CD14-positive monocyte (primary cell): ENCODE measurements at regions not wholly inside any gene's neighbourhood (a gene's known extent, or its start where the extent isn't known, plus 50 kb on each side); places are given as distances from the start of the nearest gene placed in this dataset.

Experiments used
- DNase-seq, 3 donors: peaks; one replicate each; pipeline ENCODE4 v3.0.0-alpha.2; 2011 to 2022
- H2AFZ ChIP-seq: 2 replicates; pipeline ENCODE4 v1.6.0; 2012; ENCODE audit warnings: mild to moderate bottlenecking, low read depth, low read length, inconsistent platforms; ENCODE audit not compliant: insufficient read depth, poor library complexity, severe bottlenecking
- H3K27ac ChIP-seq, 2 donors: 1 replicate in 1 of 2; 2 replicates in 1 of 2; pipeline ENCODE4 v1.5.1; 2012 to 2013; ENCODE audit warnings: low read length in 2 of 2, control low read depth in 1 of 2, inconsistent platforms in 1 of 2, low read depth in 1 of 2, mild to moderate bottlenecking in 1 of 2
- H3K27me3 ChIP-seq, 2 donors: one replicate each; pipeline versions ENCODE4 v1.6.0 to v1.6.1; 2011 to 2013; ENCODE audit warnings: low read length in 2 of 2; ENCODE audit not compliant: control insufficient read depth in 2 of 2, insufficient read depth in 2 of 2
- H3K36me3 ChIP-seq, 2 donors: replicated peaks in 1 of 2; 1 replicate in 1 of 2; 2 replicates in 1 of 2; pipeline versions ENCODE4 v1.5.1 to v1.6.1; 2012 to 2013; ENCODE audit warnings: low read length in 2 of 2, control low read depth in 1 of 2, inconsistent platforms in 1 of 2, mild to moderate bottlenecking in 1 of 2; ENCODE audit not compliant: insufficient read depth in 2 of 2, control insufficient read depth in 1 of 2
- H3K4me1 ChIP-seq, 2 donors: 1 replicate in 1 of 2; 2 replicates in 1 of 2; pipeline versions ENCODE4 v1.5.1 to v1.6.1; 2012 to 2013; ENCODE audit warnings: low read length in 2 of 2, control low read depth in 1 of 2, inconsistent platforms in 1 of 2, mild to moderate bottlenecking in 1 of 2, moderate library complexity in 1 of 2; ENCODE audit not compliant: insufficient read depth in 2 of 2, control insufficient read depth in 1 of 2
- H3K4me2 ChIP-seq: replicated peaks from 2 replicates; pipeline ENCODE3; 2012; ENCODE audit warnings: low read length, moderate library complexity, mild to moderate bottlenecking; ENCODE audit not compliant: poor library complexity, severe bottlenecking; ENCODE audit errors: extremely low read depth
- H3K4me3 ChIP-seq, 3 experiments: fragments of 200-600 bp in 1 of 3; sonication (generic) in 1 of 3; replicated peaks in 1 of 3; 1 replicate in 2 of 3; 2 replicates in 1 of 3; pipeline ENCODE4 v1.5.1; 2011 to 2013; ENCODE audit warnings: low read length in 3 of 3, mild to moderate bottlenecking in 3 of 3, control low read depth in 2 of 3, low read depth in 2 of 3, inconsistent platforms in 1 of 3, moderate library complexity in 1 of 3
- H3K79me2 ChIP-seq: 2 replicates; pipeline ENCODE4 v1.6.0; 2012; ENCODE audit warnings: mild to moderate bottlenecking, control low read depth, inconsistent platforms, low read length, moderate library complexity; ENCODE audit not compliant: insufficient read depth
- H3K9ac ChIP-seq: 2 replicates; pipeline ENCODE4 v1.6.0; 2017; ENCODE audit warnings: low read length, mild to moderate bottlenecking; ENCODE audit not compliant: insufficient read depth, poor library complexity, severe bottlenecking
- H3K9me3 ChIP-seq, 2 donors: replicated peaks in 1 of 2; 1 replicate in 1 of 2; 2 replicates in 1 of 2; pipeline versions ENCODE4 v1.5.1 to v1.6.1; 2012 to 2013; ENCODE audit warnings: low read length in 2 of 2, control low read depth in 1 of 2; ENCODE audit not compliant: control insufficient read depth in 1 of 2, insufficient read depth in 1 of 2
- H4K20me1 ChIP-seq: 2 replicates; pipeline ENCODE4 v1.6.0; 2012; ENCODE audit warnings: mild to moderate bottlenecking, low read length, control low read depth, moderate library complexity; ENCODE audit not compliant: insufficient read depth
- H3K27ac Mint-ChIP-seq, 7 donors: one replicate each; pipeline ENCODE4 v1.8.0; 2020; ENCODE audit warnings: mild to moderate bottlenecking in 7 of 7, mixed read lengths in 7 of 7, moderate library complexity in 6 of 7, inconsistent platforms in 2 of 7
- H3K27me3 Mint-ChIP-seq, 3 donors: one replicate each; pipeline ENCODE4 v1.8.0; 2021 to 2022; ENCODE audit warnings: low read depth in 3 of 3, mild to moderate bottlenecking in 3 of 3, mixed read lengths in 3 of 3, moderate library complexity in 3 of 3, inconsistent platforms in 1 of 3
- H3K36me3 Mint-ChIP-seq, 2 donors: one replicate each; pipeline ENCODE4 v1.8.0; 2020; ENCODE audit warnings: mixed read lengths in 2 of 2, inconsistent platforms in 1 of 2, mild to moderate bottlenecking in 1 of 2
- H3K4me1 Mint-ChIP-seq: one replicate; pipeline ENCODE4 v1.8.0; 2020; ENCODE audit warnings: mild to moderate bottlenecking, mixed read lengths
- H3K4me3 Mint-ChIP-seq, 2 donors: one replicate each; pipeline ENCODE4 v1.8.0; 2020; ENCODE audit warnings: mild to moderate bottlenecking in 2 of 2, mixed read lengths in 2 of 2, moderate library complexity in 1 of 2
- H3K9me3 Mint-ChIP-seq, 7 donors: one replicate each; pipeline ENCODE4 v1.8.0; 2020 to 2022; ENCODE audit warnings: mixed read lengths in 7 of 7, mild to moderate bottlenecking in 6 of 7, moderate library complexity in 6 of 7, inconsistent platforms in 2 of 7
- WGBS: methylation state at CpG from one replicate; pipeline ENCODE4 v1.1.5; 2013; ENCODE audit warnings: missing lambda C conversion rate; ENCODE audit not compliant: insufficient coverage; 5-methylcytosine and 5-hydroxymethylcytosine counted together
- intact Hi-C, 2 donors: fragments of 100-400 bp; cut with micrococcal nuclease; formaldehyde crosslinking; loops; one replicate each; pipeline versions ENCODE4 v1.15.0 to v1.15.1; 2023
- TF ChIP-seq, protein P1 (sequence below): fragments of 200-600 bp; IDR thresholded peaks from one replicate; pipeline ENCODE4 v1.8.0; 2022; ENCODE audit warnings: antibody characterized with exemption, mild to moderate bottlenecking

- H3K27me3 Mint-ChIP-seq, result peaks cover 3 to 13% (median 8%) of the 10 kb centered on the region in 3 donors
- no peaks in the 10 kb centered on the region for H3K36me3 Mint-ChIP-seq
- peaks cover 13% of the 10 kb centered on the region for H3K4me1 Mint-ChIP-seq
- Histone ChIP-seq H3K36me3 (no peaks in the 10 kb centered on the region), H2AFZ (no peak overlapping the region), H3K27ac (no peak overlapping the region), H3K9me3 (no peaks in the 10 kb centered on the region), H3K4me1 (peaks cover 8 to 9% of the 10 kb centered on the region in 2 donors), H3K4me3 (no peak overlapping the region), H3K9ac (no peak overlapping the region), H3K27me3 (peaks cover 4% of the 10 kb centered on the region in 2 donors), H3K4me2 (no peak overlapping the region), H3K79me2 (no peaks in the 10 kb centered on the region), H4K20me1 (no peaks in the 10 kb centered on the region)
- TF ChIP-seq, protein P1, sequence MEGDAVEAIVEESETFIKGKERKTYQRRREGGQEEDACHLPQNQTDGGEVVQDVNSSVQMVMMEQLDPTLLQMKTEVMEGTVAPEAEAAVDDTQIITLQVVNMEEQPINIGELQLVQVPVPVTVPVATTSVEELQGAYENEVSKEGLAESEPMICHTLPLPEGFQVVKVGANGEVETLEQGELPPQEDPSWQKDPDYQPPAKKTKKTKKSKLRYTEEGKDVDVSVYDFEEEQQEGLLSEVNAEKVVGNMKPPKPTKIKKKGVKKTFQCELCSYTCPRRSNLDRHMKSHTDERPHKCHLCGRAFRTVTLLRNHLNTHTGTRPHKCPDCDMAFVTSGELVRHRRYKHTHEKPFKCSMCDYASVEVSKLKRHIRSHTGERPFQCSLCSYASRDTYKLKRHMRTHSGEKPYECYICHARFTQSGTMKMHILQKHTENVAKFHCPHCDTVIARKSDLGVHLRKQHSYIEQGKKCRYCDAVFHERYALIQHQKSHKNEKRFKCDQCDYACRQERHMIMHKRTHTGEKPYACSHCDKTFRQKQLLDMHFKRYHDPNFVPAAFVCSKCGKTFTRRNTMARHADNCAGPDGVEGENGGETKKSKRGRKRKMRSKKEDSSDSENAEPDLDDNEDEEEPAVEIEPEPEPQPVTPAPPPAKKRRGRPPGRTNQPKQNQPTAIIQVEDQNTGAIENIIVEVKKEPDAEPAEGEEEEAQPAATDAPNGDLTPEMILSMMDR, result no peak
- WGBS, result 80% methylated on average over 1 of the region's 3 CpGs
- DNase-seq, result no peak
- peak overlapping the region in 1 of 7 donors; percentile 26 for H3K27ac Mint-ChIP-seq
- intact Hi-C loops, result loop anchor here in 1 of 2 donors (10.0 kb wide), 1 partner anchor 69 kb away; no protein-coding TSS in a partner anchor
- peaks cover 0 to 5% (median 0%) of the 10 kb centered on the region in 7 donors for H3K9me3 Mint-ChIP-seq
- no peak overlapping the region for H3K4me3 Mint-ChIP-seq
These were observed 80.7 kb downstream of the OLIG3 start for GRCh38 chr6:137413482-137413881.

- Histone ChIP-seq H3K9ac (no peak overlapping the region), H3K79me2 (no peaks in the 10 kb centered on the region), H4K20me1 (no peaks in the 10 kb centered on the region), H3K9me3 (no peaks in the 10 kb centered on the region), H3K4me3 (no peak overlapping the region), H3K4me2 (no peak overlapping the region), H3K4me1 (peaks cover 8 to 9% of the 10 kb centered on the region in 2 donors), H3K36me3 (no peaks in the 10 kb centered on the region), H3K27ac (no peak overlapping the region), H2AFZ (no peak overlapping the region), H3K27me3 (peaks cover 4% of the 10 kb centered on the region in 2 donors)
- H3K4me1 Mint-ChIP-seq, result peaks cover 7% of the 10 kb centered on the region
- H3K27me3 Mint-ChIP-seq, result peaks cover 3 to 13% (median 6%) of the 10 kb centered on the region in 3 donors
- intact Hi-C loops, result loop anchor here in 1 of 2 donors (10.0 kb wide), 1 partner anchor 68 kb away; no protein-coding TSS in a partner anchor
- H3K36me3 Mint-ChIP-seq, result no peaks in the 10 kb centered on the region
- TF ChIP-seq, protein P1, result no peak
- DNase-seq, result no peak
- 90% methylated on average over 2 of the region's 4 CpGs for WGBS
- peaks cover 0 to 4% (median 0%) of the 10 kb centered on the region in 7 donors for H3K9me3 Mint-ChIP-seq
- peak overlapping the region in 1 of 7 donors; percentile 40 for H3K27ac Mint-ChIP-seq
- H3K4me3 Mint-ChIP-seq, result no peak overlapping the region
These were observed 81.6 kb downstream of the OLIG3 start for GRCh38 chr6:137412562-137412961.
